Endothelial cell of umbilical vein (primary cell): ENCODE measurements at regions not wholly inside any gene's neighbourhood (a gene's known extent, or its start where the extent isn't known, plus 50 kb on each side); places are given as distances from the start of the nearest gene placed in this dataset.

ENCODE experiments used
- BruUV-seq: library from RNA; stranded (reverse); fragments of 400-500 nt; replicated peaks from 2 replicates; lab custom pipeline; 2021; lab: Mats Ljungman, UMichigan
- CTCF ChIA-PET: fragments of 300-600, 350-600 bp; sonication (Branson Sonifier 250); formaldehyde crosslinking; loops from one replicate; lab custom pipeline; 2021; ENCODE audit warnings: antibody characterized with exemption, inconsistent platforms; lab: Charles Lee
- POLR2A ChIA-PET: fragments of 300-600, 350-600 bp; sonication (Branson Sonifier 250); formaldehyde crosslinking; loops from one replicate; lab custom pipeline; 2021; ENCODE audit warnings: antibody characterized with exemption, inconsistent platforms; lab: Charles Lee
- DNase-seq: peaks from one replicate; pipeline ENCODE4 v3.0.0-alpha.2; 2011; ENCODE audit warnings: low read depth, low spot score
- FAIRE-seq: peaks from 2 replicates; lab custom pipeline; 2011; peaks lifted over from hg19 to GRCh38; lab: Jason Lieb, UNC
- H2AFZ ChIP-seq: 2 replicates; pipeline ENCODE4 v1.6.0; 2012; ENCODE audit warnings: low read depth, low read length, control low read depth, inconsistent platforms
- H3K27ac ChIP-seq: 2 replicates; pipeline ENCODE4 v1.5.1; 2011; ENCODE audit warnings: low read depth, mild to moderate bottlenecking, control low read depth, low read length, moderate library complexity; ENCODE audit not compliant: insufficient read depth
- H3K27me3 ChIP-seq, 2 experiments: 2 replicates each; pipeline versions ENCODE4 v1.6.0 to v1.6.1; 2011; ENCODE audit warnings: low read length in 2 of 2, mixed read lengths in 1 of 2; ENCODE audit not compliant: control insufficient read depth in 2 of 2, insufficient read depth in 2 of 2
- H3K36me3 ChIP-seq, 2 experiments: 2 replicates in 1 of 2; 3 replicates in 1 of 2; pipeline ENCODE4 v1.5.1; 2011; ENCODE audit warnings: low read length in 2 of 2, mild to moderate bottlenecking in 1 of 2, moderate library complexity in 1 of 2; ENCODE audit not compliant: control insufficient read depth in 2 of 2, insufficient read depth in 2 of 2; ENCODE audit errors: extremely low read depth in 1 of 2
- H3K4me1 ChIP-seq: 3 replicates; pipeline ENCODE4 v1.5.1; 2011; ENCODE audit warnings: mild to moderate bottlenecking, low read length; ENCODE audit not compliant: control insufficient read depth, insufficient read depth; ENCODE audit errors: extremely low read depth
- H3K4me2 ChIP-seq: 2 replicates; pipeline ENCODE4 v1.6.1; 2011; ENCODE audit warnings: low read length, control low read depth, mixed read lengths; ENCODE audit not compliant: insufficient read depth
- H3K4me3 ChIP-seq, 3 experiments: fragments of 200-600 bp in 1 of 3; sonication (generic), shearing (Covaris generic) in 1 of 3; replicated peaks in 1 of 3; 2 replicates each; pipeline ENCODE4 v1.5.1; 2011 to 2016; ENCODE audit warnings: control low read depth in 3 of 3, low read length in 3 of 3, mild to moderate bottlenecking in 2 of 3, inconsistent platforms in 1 of 3, low read depth in 1 of 3, moderate library complexity in 1 of 3; ENCODE audit not compliant: insufficient read depth in 1 of 3
- H3K79me2 ChIP-seq: 2 replicates; pipeline ENCODE4 v1.6.0; 2012; ENCODE audit warnings: low read length, inconsistent platforms; ENCODE audit not compliant: control insufficient read depth, insufficient read depth
- H3K9ac ChIP-seq: replicated peaks from 2 replicates; pipeline ENCODE3; 2011; ENCODE audit warnings: low read length, control low read depth; ENCODE audit not compliant: insufficient read depth; ENCODE audit errors: extremely low read depth
- H3K9me1 ChIP-seq: replicated peaks from 3 replicates; pipeline ENCODE4 v1.6.0; 2011; ENCODE audit warnings: mild to moderate bottlenecking, low read length; ENCODE audit not compliant: control insufficient read depth, insufficient read depth; ENCODE audit errors: extremely low read depth
- H3K9me3 ChIP-seq: replicated peaks from 2 replicates; pipeline ENCODE4 v1.5.1; 2012; ENCODE audit warnings: low read length, inconsistent platforms; ENCODE audit not compliant: control insufficient read depth, insufficient read depth
- H4K20me1 ChIP-seq: replicated peaks from 2 replicates; pipeline ENCODE3; 2011; ENCODE audit warnings: mild to moderate bottlenecking, low read length; ENCODE audit not compliant: control insufficient read depth, insufficient read depth; ENCODE audit errors: extremely low read depth
- EZH2 ChIP-seq: IDR thresholded peaks from 2 replicates; pipeline ENCODE4 v1.6.1; 2012; ENCODE audit warnings: borderline replicate concordance, low read depth, mild to moderate bottlenecking, moderate library complexity, low read length, inconsistent platforms; ENCODE audit not compliant: severe bottlenecking
- FOS ChIP-seq: IDR thresholded peaks from 2 replicates; pipeline ENCODE4 v1.6.1; 2011; ENCODE audit warnings: mild to moderate bottlenecking, low read length, moderate library complexity, borderline replicate concordance; ENCODE audit not compliant: insufficient read depth
- GATA2 ChIP-seq: IDR thresholded peaks from 2 replicates; pipeline ENCODE4 v1.7.0; 2011; ENCODE audit warnings: low read depth, mild to moderate bottlenecking, moderate library complexity, mixed read lengths, low read length; ENCODE audit not compliant: insufficient read length, insufficient read depth
- JUN ChIP-seq: IDR thresholded peaks from 2 replicates; pipeline ENCODE4 v1.6.1; 2011; ENCODE audit warnings: borderline replicate concordance, low read depth; ENCODE audit not compliant: insufficient read length, insufficient read depth
- MAX ChIP-seq: IDR thresholded peaks from 2 replicates; pipeline ENCODE4 v1.6.1; 2011; ENCODE audit not compliant: insufficient read depth, insufficient read length
- MYC ChIP-seq: IDR thresholded peaks from one replicate; pipeline ENCODE4 v1.6.1; 2011; ENCODE audit warnings: mild to moderate bottlenecking, low read depth, low read length
- POLR2A ChIP-seq: IDR thresholded peaks from 2 replicates; pipeline ENCODE4 v1.6.1; 2012; ENCODE audit warnings: low read depth, mild to moderate bottlenecking, control low read depth, low read length
- POLR2AphosphoS5 ChIP-seq: IDR thresholded peaks from 2 replicates; pipeline ENCODE4 v1.6.1; 2012; ENCODE audit warnings: low read depth, mild to moderate bottlenecking, control low read depth, low read length, moderate library complexity; ENCODE audit not compliant: insufficient read depth
- dilution Hi-C: fragments of 300-500 bp; cut with MboI; formaldehyde crosslinking; loops from one replicate; pipeline ENCODE4 v1.15.0; 2019; ENCODE audit warnings: low sequenced_read_pairs; ENCODE audit not compliant: extremely low pct_ligation_motif_present
- intact Hi-C: fragments of 100-400 bp; cut with micrococcal nuclease; formaldehyde crosslinking; loops from one replicate; pipeline ENCODE4 v1.10.0; 2022
- TF ChIP-seq, protein P1 (sequence below), 2 donors: IDR thresholded peaks; 1 replicate in 1 of 2; 2 replicates in 1 of 2; pipeline ENCODE4 v1.5.1; 2011; ENCODE audit warnings: low read length in 2 of 2, mild to moderate bottlenecking in 2 of 2, moderate library complexity in 2 of 2, control low read depth in 1 of 2, inconsistent platforms in 1 of 2, low read depth in 1 of 2; ENCODE audit not compliant: insufficient read depth in 1 of 2; ENCODE audit errors: extremely low read depth in 1 of 2

GRCh38 chr5:84715091-84715490 is 330.4 kb upstream of the EDIL3 start:
- ChIA-PET POLR2A (no interaction called here), CTCF (interaction anchor here (0.9 kb wide), 1 partner anchor 9 kb away, joined by 3 read pairs; no protein-coding TSS in a partner anchor)
- TF ChIP-seq POLR2A: no peak
- TF ChIP-seq, protein P1, sequence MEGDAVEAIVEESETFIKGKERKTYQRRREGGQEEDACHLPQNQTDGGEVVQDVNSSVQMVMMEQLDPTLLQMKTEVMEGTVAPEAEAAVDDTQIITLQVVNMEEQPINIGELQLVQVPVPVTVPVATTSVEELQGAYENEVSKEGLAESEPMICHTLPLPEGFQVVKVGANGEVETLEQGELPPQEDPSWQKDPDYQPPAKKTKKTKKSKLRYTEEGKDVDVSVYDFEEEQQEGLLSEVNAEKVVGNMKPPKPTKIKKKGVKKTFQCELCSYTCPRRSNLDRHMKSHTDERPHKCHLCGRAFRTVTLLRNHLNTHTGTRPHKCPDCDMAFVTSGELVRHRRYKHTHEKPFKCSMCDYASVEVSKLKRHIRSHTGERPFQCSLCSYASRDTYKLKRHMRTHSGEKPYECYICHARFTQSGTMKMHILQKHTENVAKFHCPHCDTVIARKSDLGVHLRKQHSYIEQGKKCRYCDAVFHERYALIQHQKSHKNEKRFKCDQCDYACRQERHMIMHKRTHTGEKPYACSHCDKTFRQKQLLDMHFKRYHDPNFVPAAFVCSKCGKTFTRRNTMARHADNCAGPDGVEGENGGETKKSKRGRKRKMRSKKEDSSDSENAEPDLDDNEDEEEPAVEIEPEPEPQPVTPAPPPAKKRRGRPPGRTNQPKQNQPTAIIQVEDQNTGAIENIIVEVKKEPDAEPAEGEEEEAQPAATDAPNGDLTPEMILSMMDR (IDR thresholded peaks at IDR 0.05; ENCODE audit: extremely low read depth in 1 of 2, insufficient read depth in 1 of 2, low read depth in 1 of 2, low read length in 2 of 2): no peak
- TF ChIP-seq MAX: no peak
- TF ChIP-seq MYC: no peak
- no peak for TF ChIP-seq EZH2
- TF ChIP-seq FOS: no peak
- Histone ChIP-seq H3K36me3 (no peaks in the 10 kb centered on the region), H4K20me1 (no peaks in the 10 kb centered on the region), H3K4me1 (no peaks in the 10 kb centered on the region), H3K79me2 (no peaks in the 10 kb centered on the region), H3K9me1 (no peaks in the 10 kb centered on the region), H3K9me3 (no peaks in the 10 kb centered on the region), H3K4me3 (no peak overlapping the region), H3K27ac (no peak overlapping the region), H3K9ac (no peak overlapping the region), H3K4me2 (no peak overlapping the region), H2AFZ (no peak overlapping the region), H3K27me3 (no peaks in the 10 kb centered on the region)
- FAIRE-seq (no peak), DNase-seq (no peak)
- intact Hi-C loops (no loop called here), dilution Hi-C loops (no loop called here)
- BruUV-seq: no TSS peak

- no TSS peak for BruUV-seq
- dilution Hi-C loops: no loop called here
- Histone ChIP-seq H3K9me1 (no peaks in the 10 kb centered on the region), H2AFZ (no peak overlapping the region), H3K4me3 (no peak overlapping the region), H3K27me3 (no peaks in the 10 kb centered on the region), H3K36me3 (no peaks in the 10 kb centered on the region), H4K20me1 (no peaks in the 10 kb centered on the region), H3K27ac (no peak overlapping the region), H3K79me2 (no peaks in the 10 kb centered on the region), H3K9ac (no peak overlapping the region), H3K9me3 (no peaks in the 10 kb centered on the region), H3K4me2 (no peak overlapping the region), H3K4me1 (no peaks in the 10 kb centered on the region)
- POLR2A ChIA-PET: no interaction called here
- CTCF ChIA-PET: no interaction called here
- DNase-seq (no peak), FAIRE-seq (no peak)
- TF ChIP-seq EZH2 (no peak), MYC (no peak), POLR2AphosphoS5 (no peak), GATA2 (no peak), FOS (no peak), JUN (no peak), POLR2A (no peak), MAX (no peak)
- TF ChIP-seq, protein P1 (IDR thresholded peaks at IDR 0.05; ENCODE audit: extremely low read depth in 1 of 2, insufficient read depth in 1 of 2, low read depth in 1 of 2, low read length in 2 of 2): no peak
- intact Hi-C loops: no loop called here
Observed at GRCh38 chr5:84709075-84709474, 324.4 kb upstream of the EDIL3 start.
